WTC11 (cell line): ENCODE measurements at regions not wholly inside any gene's neighbourhood (a gene's known extent, or its start where the extent isn't known, plus 50 kb on each side); places are given as distances from the start of the nearest gene placed in this dataset.

Experiments used
- ATAC-seq: fragments of 200-7000 bp; cut with Tn5 transposase; 2 replicates; pipeline ENCODE4 v1.10.0; 2021; ENCODE audit warnings: mild to moderate bottlenecking, moderate library complexity
- CTCF ChIA-PET: fragments of 300-600 bp; sonication (Branson Sonifier 250); formaldehyde crosslinking; loops from one replicate; lab custom pipeline; 2021; ENCODE audit warnings: antibody characterized with exemption; lab: Charles Lee
- POLR2A ChIA-PET: fragments of 350-600 bp; sonication (Branson Sonifier 250); formaldehyde crosslinking; loops from one replicate; lab custom pipeline; 2021; ENCODE audit warnings: antibody characterized with exemption; lab: Charles Lee
- DNase-seq: peaks from one replicate; pipeline ENCODE4 v3.0.0; 2021; ENCODE audit warnings: low spot score
- H3K27ac Mint-ChIP-seq: 2 replicates; pipeline ENCODE4 v1.8.0; 2021; ENCODE audit warnings: mixed read lengths
- H3K27me3 Mint-ChIP-seq: 2 replicates; pipeline ENCODE4 v1.8.0; 2021; ENCODE audit warnings: low read depth, mild to moderate bottlenecking, moderate library complexity, mixed read lengths
- H3K36me3 Mint-ChIP-seq: 2 replicates; pipeline ENCODE4 v1.8.0; 2021; ENCODE audit warnings: mixed read lengths
- H3K4me1 Mint-ChIP-seq: 2 replicates; pipeline ENCODE4 v1.8.0; 2022; ENCODE audit warnings: mixed read lengths
- H3K4me3 Mint-ChIP-seq: 2 replicates; pipeline ENCODE4 v1.8.0; 2021; ENCODE audit warnings: mild to moderate bottlenecking, moderate library complexity, mixed read lengths
- H3K9me3 Mint-ChIP-seq: 2 replicates; pipeline ENCODE4 v1.8.0; 2021; ENCODE audit warnings: mixed read lengths
- CREM ChIP-seq: sonication (generic); formaldehyde crosslinking; IDR thresholded peaks from 2 replicates; pipeline ENCODE4 v1.8.1; 2022; ENCODE audit warnings: mild to moderate bottlenecking, missing genetic modification reagents, moderate library complexity
- CTCF ChIP-seq: fragments of 200-600 bp; IDR thresholded peaks from 2 replicates; pipeline ENCODE4 v1.8.0; 2022; ENCODE audit warnings: antibody characterized with exemption
- E2F5 ChIP-seq: sonication (generic); formaldehyde crosslinking; IDR thresholded peaks from 2 replicates; pipeline ENCODE4 v1.8.1; 2022; ENCODE audit warnings: mild to moderate bottlenecking, moderate library complexity, missing genetic modification reagents
- FOXK1 ChIP-seq: sonication (generic); formaldehyde crosslinking; IDR thresholded peaks from 2 replicates; pipeline ENCODE4 v1.8.0; 2022; ENCODE audit warnings: mild to moderate bottlenecking, moderate library complexity, missing genetic modification reagents
- IRF1 ChIP-seq: sonication (generic); formaldehyde crosslinking; IDR thresholded peaks from 2 replicates; pipeline ENCODE4 v1.8.0; 2023; ENCODE audit warnings: missing genetic modification reagents
- IRF2 ChIP-seq: sonication (generic); formaldehyde crosslinking; IDR thresholded peaks from 2 replicates; pipeline ENCODE4 v1.8.0; 2022; ENCODE audit warnings: low read depth, missing genetic modification reagents, borderline replicate concordance
- NFE2L1 ChIP-seq: sonication (generic); formaldehyde crosslinking; IDR thresholded peaks from 2 replicates; pipeline ENCODE4 v1.8.1; 2023; ENCODE audit warnings: missing genetic modification reagents
- NR3C1 ChIP-seq: sonication (generic); formaldehyde crosslinking; conservative IDR thresholded peaks from 2 replicates; pipeline ENCODE4 v1.8.1; 2023; ENCODE audit warnings: low read depth, mild to moderate bottlenecking, missing genetic modification reagents
- RELA ChIP-seq: sonication (generic); formaldehyde crosslinking; IDR thresholded peaks from 2 replicates; pipeline ENCODE4 v1.8.1; 2022; ENCODE audit warnings: missing genetic modification reagents, mild to moderate bottlenecking, borderline replicate concordance
- RORB ChIP-seq: fragments of 250-450 bp; sonication (Bioruptor Pico); IDR thresholded peaks from 2 replicates; pipeline ENCODE4 v1.9.0; 2021; ENCODE audit warnings: mild to moderate bottlenecking
- TEAD1 ChIP-seq: sonication (generic); formaldehyde crosslinking; IDR thresholded peaks from 2 replicates; pipeline ENCODE4 v1.8.0; 2022; ENCODE audit warnings: mild to moderate bottlenecking, missing genetic modification reagents
- ZBTB43 ChIP-seq: sonication (generic); formaldehyde crosslinking; IDR thresholded peaks from 2 replicates; pipeline ENCODE4 v1.8.1; 2023; ENCODE audit warnings: mild to moderate bottlenecking, missing genetic modification reagents
- ZNF423 ChIP-seq: fragments of 250-450 bp; sonication (Bioruptor Pico); IDR thresholded peaks from 2 replicates; pipeline ENCODE4 v2.1.2; 2022; ENCODE audit warnings: mild to moderate bottlenecking, moderate library complexity
- TF ChIP-seq, protein P1 (sequence below): sonication (generic); formaldehyde crosslinking; IDR thresholded peaks from 2 replicates; pipeline ENCODE4 v1.8.0; 2022; ENCODE audit warnings: missing genetic modification reagents

DNA sequence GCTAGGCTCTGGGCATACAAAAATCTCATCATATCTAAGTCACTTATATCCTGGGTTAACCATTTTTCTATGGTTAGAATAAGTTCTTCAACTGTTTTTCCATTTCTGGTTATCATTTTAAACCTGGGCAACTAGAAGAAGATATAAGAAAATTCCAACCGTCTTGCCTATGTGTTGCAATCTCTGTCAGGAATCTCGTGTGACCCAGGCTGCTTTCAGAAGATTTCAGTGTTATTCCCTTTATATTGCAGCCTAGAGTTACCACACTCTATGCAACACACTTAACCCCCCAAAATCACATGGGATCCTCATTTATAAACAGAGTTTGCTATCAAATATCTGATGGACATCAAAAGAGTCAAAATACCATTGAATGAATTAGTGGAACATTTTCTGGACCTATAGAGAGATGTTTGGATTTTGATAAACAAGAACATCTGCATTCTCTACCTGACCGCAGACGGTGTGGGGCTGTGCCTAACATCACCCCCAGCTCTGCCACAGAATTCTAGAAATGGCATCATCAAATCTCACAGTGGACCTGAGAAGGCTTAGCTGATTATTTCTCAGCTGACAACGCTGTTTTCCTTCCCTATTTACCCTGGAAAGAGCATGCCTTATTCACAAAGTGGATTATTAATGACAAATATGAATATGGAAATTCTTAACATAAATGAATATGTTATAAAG lies 515.7 kb downstream of the NTRK3 start (continued):
- TF ChIP-seq IRF2 (CRISPR knock-in tag) (no peak), NR3C1 (CRISPR knock-in tag) (no peak)

- CTCF ChIA-PET, result no interaction called here
Observed at GRCh38 chr15:87739866-87740265, 516.7 kb downstream of the NTRK3 start.

More at GRCh38 chr15:87739866-87740265, 516.7 kb downstream of the NTRK3 start:
- Mint-ChIP-seq H3K27ac (no peak overlapping the region), H3K27me3 (no peaks in the 10 kb centered on the region), H3K36me3 (no peaks in the 10 kb centered on the region), H3K4me1 (no peaks in the 10 kb centered on the region), H3K9me3 (no peaks in the 10 kb centered on the region), H3K4me3 (no peak overlapping the region)
- POLR2A ChIA-PET, result no interaction called here
- no peak for TF ChIP-seq RELA (CRISPR knock-in tag)
- TF ChIP-seq ZNF423, result no peak
- no peak for TF ChIP-seq E2F5 (CRISPR knock-in tag)
- no peak for TF ChIP-seq CTCF
- TF ChIP-seq CREM (CRISPR knock-in tag), result no peak
- TF ChIP-seq, protein P1, sequence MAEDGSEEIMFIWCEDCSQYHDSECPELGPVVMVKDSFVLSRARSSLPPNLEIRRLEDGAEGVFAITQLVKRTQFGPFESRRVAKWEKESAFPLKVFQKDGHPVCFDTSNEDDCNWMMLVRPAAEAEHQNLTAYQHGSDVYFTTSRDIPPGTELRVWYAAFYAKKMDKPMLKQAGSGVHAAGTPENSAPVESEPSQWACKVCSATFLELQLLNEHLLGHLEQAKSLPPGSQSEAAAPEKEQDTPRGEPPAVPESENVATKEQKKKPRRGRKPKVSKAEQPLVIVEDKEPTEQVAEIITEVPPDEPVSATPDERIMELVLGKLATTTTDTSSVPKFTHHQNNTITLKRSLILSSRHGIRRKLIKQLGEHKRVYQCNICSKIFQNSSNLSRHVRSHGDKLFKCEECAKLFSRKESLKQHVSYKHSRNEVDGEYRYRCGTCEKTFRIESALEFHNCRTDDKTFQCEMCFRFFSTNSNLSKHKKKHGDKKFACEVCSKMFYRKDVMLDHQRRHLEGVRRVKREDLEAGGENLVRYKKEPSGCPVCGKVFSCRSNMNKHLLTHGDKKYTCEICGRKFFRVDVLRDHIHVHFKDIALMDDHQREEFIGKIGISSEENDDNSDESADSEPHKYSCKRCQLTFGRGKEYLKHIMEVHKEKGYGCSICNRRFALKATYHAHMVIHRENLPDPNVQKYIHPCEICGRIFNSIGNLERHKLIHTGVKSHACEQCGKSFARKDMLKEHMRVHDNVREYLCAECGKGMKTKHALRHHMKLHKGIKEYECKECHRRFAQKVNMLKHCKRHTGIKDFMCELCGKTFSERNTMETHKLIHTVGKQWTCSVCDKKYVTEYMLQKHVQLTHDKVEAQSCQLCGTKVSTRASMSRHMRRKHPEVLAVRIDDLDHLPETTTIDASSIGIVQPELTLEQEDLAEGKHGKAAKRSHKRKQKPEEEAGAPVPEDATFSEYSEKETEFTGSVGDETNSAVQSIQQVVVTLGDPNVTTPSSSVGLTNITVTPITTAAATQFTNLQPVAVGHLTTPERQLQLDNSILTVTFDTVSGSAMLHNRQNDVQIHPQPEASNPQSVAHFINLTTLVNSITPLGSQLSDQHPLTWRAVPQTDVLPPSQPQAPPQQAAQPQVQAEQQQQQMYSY (CRISPR knock-in tag), result no peak
- no peak for TF ChIP-seq IRF1 (CRISPR knock-in tag)
- TF ChIP-seq FOXK1 (CRISPR knock-in tag), result no peak
- TF ChIP-seq ZBTB43 (CRISPR knock-in tag), result no peak
- no peak for TF ChIP-seq RORB (CRISPR knock-in tag)
- TF ChIP-seq TEAD1 (CRISPR knock-in tag), result no peak
- no peak for TF ChIP-seq NFE2L1 (CRISPR knock-in tag)
- DNase-seq (no peak), ATAC-seq (no peak)
